ENCODE measurements at regions not wholly inside any gene's neighbourhood (a gene's known extent, or its start where the extent isn't known, plus 50 kb on each side); places are given as distances from the start of the nearest gene placed in this dataset.

- TF ChIP-seq UBTF (IDR thresholded peaks at IDR 0.05; ENCODE audit: borderline replicate concordance in 1 of 2, low read depth in 2 of 2, low read length in 2 of 2) (no peak), DDX20 (tag; IDR thresholded peaks at IDR 0.05; ENCODE audit: low read depth) (no peak), NUFIP1 (IDR thresholded peaks at IDR 0.05; ENCODE audit: partially characterized antibody) (no peak), XRCC5 (IDR thresholded peaks at IDR 0.05; ENCODE audit: low read depth, low read length) (no peak)
These were observed 70.2 kb upstream of the SMIM21 start (continued) for GRCh38 chr18:75497576-75498235.

GRCh38 chr18:75496151-75496550, 68.6 kb upstream of the SMIM21 start:
- Histone ChIP-seq H2AFZ (ENCODE audit: low read depth, low read length) (no peak overlapping the region), H3K4me3 (no peak overlapping the region), H3K27me3 (ENCODE audit: control insufficient read depth in 2 of 2, insufficient read depth in 2 of 2, low read length in 2 of 2) (no peaks in the 10 kb centered on the region), H3K9me3 (replicated peaks; ENCODE audit: control insufficient read depth, insufficient read depth, low read depth, low read length) (no peaks in the 10 kb centered on the region), H3K4me1 (replicated peaks in 1 of 2; ENCODE audit: control insufficient read depth in 2 of 2, insufficient read depth in 2 of 2, low read length in 2 of 2) (no peaks in the 10 kb centered on the region), H3K36me3 (ENCODE audit: control insufficient read depth, insufficient read depth, low read length) (no peaks in the 10 kb centered on the region), H3K9ac (ENCODE audit: insufficient read depth in 1 of 2, low read depth in 2 of 2, low read length in 2 of 2) (no peak overlapping the region), H3K9me1 (ENCODE audit: control insufficient read depth, insufficient read depth, low read length) (no peaks in the 10 kb centered on the region), H3K4me2 (ENCODE audit: insufficient read depth, low read length) (no peak overlapping the region), H4K20me1 (replicated peaks; ENCODE audit: control insufficient read depth, insufficient read depth, low read length) (no peaks in the 10 kb centered on the region), H3K27ac (ENCODE audit: extremely low read depth, low read depth, low read length) (no peak overlapping the region), H3K79me2 (ENCODE audit: control insufficient read depth, insufficient read depth, low read length) (no peaks in the 10 kb centered on the region)
- WGBS (ENCODE audit: insufficient coverage, low coverage, missing lambda C conversion rate) = 0% methylated on average over 7 of the region's 7 CpGs
- intact Hi-C loops (cut with micrococcal nuclease) = no loop called here
- POLR2A ChIA-PET = no interaction called here
- DNase-seq (ENCODE audit: extremely low read depth in 1 of 4, low spot score in 3 of 4) (no peak), ATAC-seq (no peak), FAIRE-seq (no peak)
- TF ChIP-seq RHOXF2B (CRISPR knock-in tag; conservative IDR thresholded peaks at IDR 0.05) (no peak), ZNF561 (CRISPR knock-in tag; conservative IDR thresholded peaks at IDR 0.05) (no peak), JUND (IDR thresholded peaks at IDR 0.05; ENCODE audit: borderline replicate concordance, low read depth, low read length) (no peak), JUND (tag; IDR thresholded peaks at IDR 0.05; ENCODE audit: borderline replicate concordance, low read depth, low read length) (no peak), ZKSCAN3 (CRISPR knock-in tag; IDR thresholded peaks at IDR 0.05) (no peak)
- in situ Hi-C loops (cut with MboI) = loop anchor here (25.0 kb wide), 1 partner anchor 834 kb away; no protein-coding TSS in a partner anchor
- BruUV-seq (replicated peaks) = no TSS peak
- CTCF ChIA-PET (ENCODE audit: low intra/inter-chr PET ratio) = no interaction called here

All from K562 (cell line).